ENCODE measurements at regions not wholly inside any gene's neighbourhood (a gene's known extent, or its start where the extent isn't known, plus 50 kb on each side); places are given as distances from the start of the nearest gene placed in this dataset.
"Not testable (repeated sequence)": the region's sequence is repeated elsewhere in the genome, so short reads cannot be mapped to it uniquely, and the experiment has no call there.

DNA sequence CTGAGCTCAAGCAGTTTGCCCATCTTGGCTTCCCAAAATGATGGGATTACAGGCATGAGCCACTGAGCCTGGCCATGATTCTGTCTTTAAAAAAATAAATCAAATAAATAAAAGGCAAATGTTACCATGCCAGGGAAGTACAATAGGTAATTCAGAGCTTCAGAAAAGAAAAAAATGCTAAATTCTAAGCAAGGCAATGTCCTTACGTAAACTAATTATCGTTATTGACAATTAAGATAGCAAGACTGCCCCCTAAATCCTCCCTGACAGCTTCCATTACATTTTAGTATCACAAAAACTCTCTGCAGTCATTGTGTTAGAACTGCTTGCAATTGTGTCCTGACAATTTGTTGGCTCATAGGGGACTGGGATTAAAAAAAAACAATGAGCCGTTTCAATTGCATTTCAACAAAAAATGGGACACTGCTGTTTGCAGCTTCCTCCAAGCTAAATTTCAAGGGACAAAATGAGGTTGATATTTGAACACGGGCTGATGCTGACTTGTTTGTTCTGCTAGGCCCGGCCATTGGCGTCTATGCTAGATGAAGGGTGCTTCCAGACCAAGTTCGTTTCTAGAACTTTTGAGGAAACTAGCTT lies 88.9 kb downstream of the MOGAT1 start:
- no peak for DNase-seq
- in situ Hi-C loops (cut with HindIII; ENCODE audit: low pct_ligation_motif_present, low pct_unique_long_range_greater_than_20kb, low sequenced_read_pairs): no loop called here

DNA sequence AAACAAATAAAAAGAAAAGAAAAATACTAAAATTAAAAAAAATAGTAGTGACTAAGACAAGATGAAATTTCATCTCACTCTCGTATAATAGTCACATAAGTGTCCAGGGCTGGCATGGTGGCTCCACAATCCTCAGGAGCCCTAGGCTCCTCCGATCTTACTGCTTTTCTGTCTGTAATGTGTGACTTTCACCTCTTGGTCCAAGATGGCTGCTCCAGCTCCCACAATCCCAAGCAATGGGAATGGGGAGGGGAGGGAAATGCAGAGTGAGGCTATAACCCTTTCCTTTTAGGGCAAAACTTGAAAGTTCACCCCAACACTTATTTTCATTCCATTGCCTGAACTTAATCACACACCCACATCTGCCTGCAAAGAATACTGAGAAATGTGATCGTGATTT lies 90.4 kb downstream of the MOGAT1 start:
- DNase-seq: no peak
- in situ Hi-C loops (cut with HindIII; ENCODE audit: low pct_ligation_motif_present, low pct_unique_long_range_greater_than_20kb, low sequenced_read_pairs): no loop called here

DNA sequence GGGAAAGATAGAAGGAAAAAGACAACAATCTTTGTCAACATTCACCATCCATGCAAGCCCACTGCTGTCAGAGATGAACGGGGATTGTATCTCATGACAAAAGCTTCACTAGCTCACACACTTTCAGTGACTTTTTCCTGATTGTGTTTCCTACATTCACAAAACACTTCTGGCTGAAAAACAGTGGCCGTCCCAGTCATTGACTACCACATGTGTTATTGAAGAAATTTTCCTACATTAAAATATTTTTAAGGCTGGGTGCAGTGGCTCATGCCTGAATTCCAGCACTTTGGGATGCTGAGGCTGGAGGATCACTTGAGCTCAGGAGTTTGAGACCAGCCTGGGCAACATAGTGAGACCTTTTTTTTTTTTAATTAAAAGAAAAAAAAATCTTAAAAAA lies 90.9 kb downstream of the MOGAT1 start:
- in situ Hi-C loops (cut with HindIII; ENCODE audit: low pct_ligation_motif_present, low pct_unique_long_range_greater_than_20kb, low sequenced_read_pairs): no loop called here
- DNase-seq: no peak

DNA sequence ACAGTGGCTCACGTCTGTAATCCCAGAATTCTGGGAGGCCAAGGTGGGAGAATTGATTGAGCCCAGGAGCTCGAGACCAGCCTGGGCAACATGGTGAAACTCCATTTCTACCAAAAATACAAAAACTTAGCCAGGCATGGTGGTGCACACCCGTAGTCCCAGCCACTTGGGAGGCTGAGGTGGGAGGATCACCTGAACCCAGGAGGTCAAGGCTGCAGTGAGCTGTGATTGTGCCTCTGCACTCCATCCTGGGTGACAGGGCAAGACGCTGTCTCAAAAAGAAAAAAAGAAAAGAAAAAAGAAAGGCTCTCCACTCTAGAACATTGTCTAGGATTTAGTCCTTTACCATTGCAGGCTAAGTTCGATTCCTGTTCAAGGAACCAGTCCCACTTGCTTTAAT lies 94.4 kb downstream of the MOGAT1 start:
- DNase-seq; in situ Hi-C loops (cut with HindIII; ENCODE audit: low pct_ligation_motif_present, low pct_unique_long_range_greater_than_20kb, low sequenced_read_pairs): not testable (repeated sequence)

DNA sequence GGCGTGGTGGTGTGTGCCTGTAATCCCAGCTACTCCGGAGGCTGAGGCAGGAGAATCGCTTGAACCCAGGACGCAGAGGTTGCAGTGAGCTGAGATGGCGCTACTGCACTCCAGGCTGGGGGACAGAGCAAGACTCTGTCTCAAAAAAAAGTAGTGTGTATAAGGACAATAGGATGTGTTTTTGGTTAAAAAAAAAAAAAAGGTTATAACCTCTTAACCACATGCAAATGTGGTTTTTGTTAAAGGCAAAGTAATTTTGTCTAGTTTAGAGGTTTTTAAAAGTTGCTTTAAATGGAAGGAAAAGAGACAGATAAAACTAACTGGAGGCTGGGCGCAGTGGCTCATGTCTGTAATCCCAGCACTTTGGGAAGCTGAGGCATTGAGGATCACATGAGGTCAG lies 92.8 kb upstream of the ACSL3 start:
- in situ Hi-C loops (cut with HindIII; ENCODE audit: low pct_ligation_motif_present, low pct_unique_long_range_greater_than_20kb, low sequenced_read_pairs); DNase-seq: not testable (repeated sequence)

DNA sequence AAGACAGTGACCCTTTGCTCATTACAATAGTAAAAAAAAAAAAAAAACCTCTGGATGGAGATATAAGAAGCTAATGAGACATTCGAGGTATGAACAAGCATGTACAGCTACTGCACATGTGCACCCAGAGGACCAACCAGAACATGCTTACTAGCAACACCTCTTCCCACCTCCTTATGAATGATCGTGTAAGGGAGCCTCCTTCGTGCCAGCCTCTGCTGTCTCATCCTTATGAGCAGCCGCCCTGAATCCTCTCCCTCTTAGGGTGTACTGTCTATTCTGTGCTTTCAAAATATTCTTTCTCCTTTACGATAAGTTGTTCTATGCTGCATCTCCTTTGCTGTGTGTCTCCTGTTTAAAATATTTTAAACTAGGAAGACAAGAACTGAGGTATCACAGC lies 91.4 kb upstream of the ACSL3 start:
- DNase-seq: no peak
- in situ Hi-C loops (cut with HindIII; ENCODE audit: low pct_ligation_motif_present, low pct_unique_long_range_greater_than_20kb, low sequenced_read_pairs): no loop called here

DNA sequence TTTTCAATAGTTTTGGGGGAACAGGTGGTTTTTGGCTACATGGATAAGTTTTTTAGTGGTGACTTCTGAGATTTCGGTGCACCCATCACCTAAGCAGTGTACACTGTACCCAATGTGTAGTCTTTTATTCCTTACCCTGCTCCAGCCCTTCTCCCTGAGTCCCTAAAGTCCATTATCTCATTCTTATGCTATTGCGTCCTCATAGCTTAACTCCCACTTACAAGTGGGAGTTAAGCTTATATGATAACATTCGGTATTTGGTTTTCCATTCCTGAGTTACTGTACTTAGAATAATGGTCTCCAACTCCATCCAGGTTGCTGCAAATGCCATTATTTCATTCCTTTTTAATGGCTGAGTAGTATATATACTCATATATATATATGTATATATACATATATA lies 90.9 kb upstream of the ACSL3 start:
- DNase-seq: no peak
- in situ Hi-C loops (cut with HindIII; ENCODE audit: low pct_ligation_motif_present, low pct_unique_long_range_greater_than_20kb, low sequenced_read_pairs): no loop called here

DNA sequence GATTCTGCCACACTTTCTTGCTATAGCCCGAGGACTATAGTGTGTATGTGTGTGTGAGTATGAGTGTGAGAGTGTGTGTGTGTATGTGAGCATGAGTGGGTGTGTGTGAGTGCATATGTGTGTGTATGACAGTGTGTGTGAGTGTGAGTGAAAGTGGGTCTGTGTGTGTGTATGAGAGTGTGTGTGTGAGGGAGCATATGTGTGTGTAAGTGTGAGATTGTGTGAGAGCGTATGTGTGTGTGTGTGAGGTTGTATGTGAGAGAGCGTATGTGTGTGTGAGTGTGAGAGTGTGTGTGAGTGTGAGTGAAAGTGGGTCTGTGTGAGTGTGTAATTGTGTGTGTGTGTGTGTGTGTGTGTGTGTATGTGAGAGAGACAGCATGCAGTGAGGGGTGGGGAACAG lies 89.0 kb upstream of the ACSL3 start:
- no peak for DNase-seq
- in situ Hi-C loops (cut with HindIII; ENCODE audit: low pct_ligation_motif_present, low pct_unique_long_range_greater_than_20kb, low sequenced_read_pairs): no loop called here

DNA sequence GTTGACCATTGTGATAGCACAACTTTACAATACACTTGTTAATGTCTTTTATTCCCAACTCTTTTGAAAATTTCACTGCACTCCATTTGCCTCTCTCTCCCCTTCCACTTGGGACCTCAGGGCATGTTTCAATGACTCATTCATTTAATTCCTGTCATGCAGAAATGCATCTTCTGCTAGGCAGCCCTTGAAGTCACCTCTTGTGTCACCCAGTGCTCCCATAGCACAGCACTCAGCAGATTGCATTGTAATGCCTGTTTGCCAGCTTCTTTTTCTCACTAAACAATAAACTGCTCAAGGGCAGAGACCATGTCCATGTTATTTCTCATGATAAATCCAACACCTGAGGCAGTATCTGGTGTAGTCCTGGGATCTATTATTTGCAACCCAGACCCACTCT lies 85.9 kb upstream of the ACSL3 start:
- DNase-seq: peak; percentile 12
- in situ Hi-C loops (cut with HindIII; ENCODE audit: low pct_ligation_motif_present, low pct_unique_long_range_greater_than_20kb, low sequenced_read_pairs): no loop called here

DNA sequence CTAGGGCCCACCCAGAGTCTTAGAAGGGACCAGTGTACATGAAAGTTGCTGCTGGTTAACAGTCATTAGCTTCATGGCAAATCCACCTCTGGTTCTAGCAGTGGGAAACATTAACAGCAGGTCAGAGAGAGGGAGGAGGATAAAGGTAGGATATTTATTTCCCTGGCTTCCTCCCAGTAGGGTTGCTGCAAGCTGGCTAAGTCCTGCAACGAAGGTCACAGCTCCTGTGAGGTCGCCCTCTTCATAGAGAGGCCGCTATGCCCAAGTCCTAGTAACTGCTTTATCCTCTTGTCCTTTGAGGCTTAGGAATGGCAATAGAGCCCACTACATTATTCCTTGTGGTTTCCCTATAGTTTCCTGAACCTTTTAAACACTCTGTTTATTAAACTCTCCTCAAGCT lies 84.0 kb upstream of the ACSL3 start:
- in situ Hi-C loops (cut with HindIII; ENCODE audit: low pct_ligation_motif_present, low pct_unique_long_range_greater_than_20kb, low sequenced_read_pairs): no loop called here
- DNase-seq: no peak

DNA sequence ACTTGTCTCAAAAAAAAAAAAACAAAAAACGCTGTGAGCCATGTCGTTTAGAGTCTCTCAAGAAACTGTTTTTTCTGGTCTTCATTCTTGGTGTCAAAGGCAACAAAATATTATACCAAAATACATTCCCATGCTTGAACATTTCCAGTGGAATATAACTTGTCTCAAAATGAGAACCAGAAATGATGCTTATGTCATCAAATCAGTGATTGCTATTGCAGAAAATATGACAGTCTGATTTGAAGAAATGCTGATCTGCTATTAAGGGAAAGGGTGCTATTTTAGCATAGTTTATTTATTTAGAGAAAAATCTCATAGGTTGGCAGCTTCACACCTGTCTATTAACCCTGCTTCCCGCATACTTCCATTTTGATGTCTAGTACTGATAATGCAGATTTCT lies 82.4 kb upstream of the ACSL3 start:
- DNase-seq: no peak
- in situ Hi-C loops (cut with HindIII; ENCODE audit: low pct_ligation_motif_present, low pct_unique_long_range_greater_than_20kb, low sequenced_read_pairs): no loop called here

DNA sequence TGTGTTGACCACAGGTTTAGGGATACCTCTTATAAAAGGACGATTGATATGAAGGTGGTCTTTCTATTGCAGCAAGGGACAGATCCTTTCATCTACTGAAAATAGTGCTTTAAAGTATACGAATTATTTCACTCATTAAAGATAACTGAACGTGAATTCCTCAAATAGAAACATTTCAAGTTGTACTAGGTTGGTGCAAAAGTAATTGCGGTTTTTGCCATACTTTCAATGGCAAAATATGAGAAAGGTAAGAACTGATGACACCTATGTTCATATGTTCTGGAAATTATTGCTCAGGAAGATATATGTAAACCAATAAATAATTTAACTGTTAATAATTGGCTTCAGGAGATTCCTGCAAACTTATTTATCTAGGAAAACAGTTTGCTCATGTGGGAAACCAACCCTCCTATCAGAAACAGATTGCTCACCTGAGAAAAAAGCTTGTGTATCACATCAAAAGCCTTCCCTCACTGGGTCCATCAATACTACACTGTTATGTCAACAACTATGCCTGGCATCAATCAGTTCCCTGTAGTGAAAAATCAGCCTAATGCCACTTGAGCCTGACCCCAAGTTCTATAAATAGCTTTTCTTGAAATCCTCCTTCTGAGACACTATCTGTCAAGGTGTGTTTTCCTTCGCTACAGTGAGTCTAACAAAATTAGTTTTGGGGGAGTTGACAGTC lies 81.5 kb upstream of the ACSL3 start:
- no peak for DNase-seq

DNA sequence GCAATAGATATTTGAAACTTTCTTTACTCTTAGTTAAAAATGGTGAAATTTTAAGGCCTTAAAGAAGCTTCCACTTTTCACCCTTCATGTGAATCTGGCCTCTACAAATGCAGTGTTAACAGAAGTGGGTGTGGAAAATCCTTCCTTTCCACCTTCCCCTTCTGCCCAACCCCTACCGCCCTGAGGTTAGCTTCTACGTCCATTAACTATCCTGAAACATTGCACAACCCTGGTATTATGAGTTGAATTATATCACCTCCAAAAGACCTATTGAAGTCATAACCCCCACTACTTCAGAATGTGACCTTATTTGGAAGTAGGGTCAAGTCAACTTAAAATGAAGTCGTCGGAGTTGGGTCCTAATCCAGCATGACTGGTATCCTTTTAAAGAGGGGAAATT lies 80.8 kb upstream of the ACSL3 start:
- no peak for DNase-seq
- in situ Hi-C loops (cut with HindIII; ENCODE audit: low pct_ligation_motif_present, low pct_unique_long_range_greater_than_20kb, low sequenced_read_pairs): no loop called here

More for the DNA sequence above, 81.5 kb upstream of the ACSL3 start:
- in situ Hi-C loops (cut with HindIII; ENCODE audit: low pct_ligation_motif_present, low pct_unique_long_range_greater_than_20kb, low sequenced_read_pairs): no loop called here

DNA sequence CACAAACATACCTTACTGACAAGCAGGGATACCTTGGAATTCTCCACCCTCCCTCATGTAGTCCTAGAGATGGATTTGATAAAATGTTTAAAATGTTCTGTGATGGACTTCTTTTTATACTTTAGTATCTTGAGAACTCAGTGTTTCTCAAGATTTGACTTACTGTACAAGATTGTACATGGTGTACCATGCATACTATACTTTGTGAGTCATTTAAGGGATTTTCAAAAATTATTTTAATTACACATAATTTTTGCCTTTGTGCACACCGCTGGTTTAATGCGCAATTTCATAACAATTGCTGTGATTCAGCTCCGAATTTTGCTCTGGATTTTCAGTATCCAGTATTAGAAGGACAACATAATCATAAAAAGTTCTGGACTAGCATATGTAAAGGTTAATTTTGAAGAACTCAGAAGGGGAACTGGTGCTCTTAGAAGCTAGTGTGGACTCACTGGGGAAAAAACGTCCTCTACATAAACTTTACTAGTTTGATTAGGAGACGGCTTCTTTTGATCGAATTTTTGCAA lies 78.6 kb upstream of the ACSL3 start:
- no peak for DNase-seq
- in situ Hi-C loops (cut with HindIII; ENCODE audit: low pct_ligation_motif_present, low pct_unique_long_range_greater_than_20kb, low sequenced_read_pairs): no loop called here

DNA sequence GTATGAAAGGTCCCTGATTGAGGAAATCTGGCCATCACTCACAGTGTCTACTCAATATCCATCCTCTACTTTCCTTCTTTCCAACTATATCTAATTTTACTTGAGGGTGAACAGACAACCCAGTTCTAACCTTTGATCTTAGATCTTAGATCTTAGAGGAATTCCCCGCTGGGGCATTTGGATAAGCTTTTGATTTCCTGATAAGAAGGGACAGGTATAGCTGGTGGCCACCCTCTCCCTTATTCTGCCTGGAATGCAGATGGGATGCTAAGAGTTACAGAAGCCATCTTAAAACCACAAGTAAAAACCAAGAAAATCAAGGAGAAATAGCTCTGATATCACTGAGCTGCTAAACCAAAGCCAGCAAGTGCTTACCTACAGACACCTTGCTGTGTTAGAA lies 77.2 kb upstream of the ACSL3 start:
- no peak for DNase-seq

DNA sequence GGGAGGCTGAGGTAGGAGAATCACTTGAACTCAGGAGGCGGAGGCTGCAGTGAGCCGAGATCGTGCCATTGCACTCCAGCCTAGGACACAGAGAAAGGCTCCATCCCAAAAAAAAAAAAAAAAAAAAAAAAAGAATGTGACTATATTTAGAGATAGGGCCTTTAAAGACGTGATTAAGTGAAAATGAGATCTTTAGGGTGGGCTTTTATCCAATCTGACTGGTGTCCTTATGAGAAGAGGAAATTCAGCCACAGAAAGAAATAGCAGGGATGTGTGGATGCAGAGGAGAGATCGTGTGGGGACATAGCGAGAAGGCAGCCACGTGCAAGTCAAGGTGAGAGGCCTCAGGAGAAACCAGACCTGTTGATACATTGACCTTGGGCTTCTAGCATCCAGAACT lies 69.9 kb upstream of the ACSL3 start:
- DNase-seq: no peak
- in situ Hi-C loops (cut with HindIII; ENCODE audit: low pct_ligation_motif_present, low pct_unique_long_range_greater_than_20kb, low sequenced_read_pairs): no loop called here

More for the DNA sequence above, 77.2 kb upstream of the ACSL3 start:
- in situ Hi-C loops (cut with HindIII; ENCODE audit: low pct_ligation_motif_present, low pct_unique_long_range_greater_than_20kb, low sequenced_read_pairs): no loop called here

DNA sequence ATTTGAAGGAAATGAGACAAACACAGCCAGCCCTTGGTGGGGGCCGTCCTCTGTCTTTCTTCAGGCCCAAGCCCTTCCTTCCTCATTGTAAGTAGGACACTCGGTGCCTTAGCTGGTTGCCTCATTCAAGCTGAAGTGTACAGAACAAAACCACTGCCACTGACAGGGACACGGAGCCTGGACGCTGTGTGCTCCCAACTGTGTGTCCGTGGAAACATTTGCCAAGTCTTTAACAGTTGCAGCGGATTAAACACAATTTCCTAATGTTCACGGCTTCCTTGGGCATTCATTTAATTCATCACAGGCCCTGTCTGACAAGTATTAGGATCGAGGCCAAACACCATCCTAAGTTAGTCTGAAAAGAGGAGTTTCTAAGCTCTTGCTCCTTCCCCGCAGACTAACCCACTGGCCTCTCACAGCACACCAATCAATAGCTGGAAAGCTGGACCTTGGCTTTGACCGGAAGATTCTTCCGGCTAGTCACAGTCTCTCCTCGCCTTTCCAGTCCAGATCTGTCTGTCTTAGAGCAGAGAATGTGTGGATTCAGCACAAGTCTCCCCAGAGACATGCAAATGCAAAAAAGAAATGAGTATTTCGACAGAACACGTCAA lies 68.7 kb upstream of the ACSL3 start:
- in situ Hi-C loops (cut with HindIII; ENCODE audit: low pct_ligation_motif_present, low pct_unique_long_range_greater_than_20kb, low sequenced_read_pairs): no loop called here
- DNase-seq: no peak

DNA sequence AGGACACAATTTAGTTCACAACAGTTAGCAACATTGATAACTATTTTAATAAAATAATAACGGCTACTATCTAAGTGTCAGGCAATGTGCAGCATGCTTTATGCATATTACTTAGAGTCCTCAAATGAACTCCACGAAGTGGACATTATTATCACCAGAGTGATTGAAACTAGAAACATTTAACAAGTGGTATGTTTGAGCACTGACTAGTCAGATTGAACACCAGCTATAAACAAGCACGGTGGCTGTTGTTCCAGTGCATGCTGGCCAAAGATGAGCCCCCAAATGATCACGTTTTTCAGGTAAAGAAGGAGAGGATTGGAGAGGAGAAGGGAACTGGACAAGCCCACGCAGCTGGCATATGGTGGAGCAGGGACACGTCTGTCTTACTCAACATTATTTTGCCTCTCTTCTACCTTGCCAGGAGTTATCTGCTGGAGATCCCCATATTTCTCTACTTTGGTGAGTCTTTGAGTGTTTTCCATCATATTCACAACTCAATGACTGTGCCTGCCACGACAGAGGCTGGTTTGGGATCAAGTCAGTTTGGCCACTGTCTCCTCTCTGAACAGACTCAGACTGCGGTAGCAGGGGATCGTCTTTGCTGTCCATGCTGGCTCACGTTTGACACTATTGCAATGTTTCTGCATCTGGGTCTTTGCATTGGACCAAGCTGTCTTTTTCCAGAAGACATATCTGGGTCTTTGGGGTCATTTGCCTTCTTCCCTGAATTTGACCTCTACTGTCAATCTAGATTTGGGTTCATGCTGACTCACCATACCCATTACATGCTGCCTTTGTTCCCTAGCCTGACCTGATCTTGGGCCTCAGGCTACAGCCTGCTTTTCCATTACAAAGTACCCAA lies 66.0 kb upstream of the ACSL3 start:
- DNase-seq: no peak
- in situ Hi-C loops (cut with HindIII; ENCODE audit: low pct_ligation_motif_present, low pct_unique_long_range_greater_than_20kb, low sequenced_read_pairs): no loop called here
